Inflammatory macrophage (primary cell): ENCODE measurements at regions not wholly inside any gene's neighbourhood (a gene's known extent, or its start where the extent isn't known, plus 50 kb on each side); places are given as distances from the start of the nearest gene placed in this dataset.
"Not testable (repeated sequence)": the region's sequence is repeated elsewhere in the genome, so short reads cannot be mapped to it uniquely, and the experiment has no call there.

Experiments used
- DNase-seq, 2 donors: peaks; one replicate each; pipeline ENCODE4 v3.0.0-alpha.2; 2020 to 2022

DNA sequence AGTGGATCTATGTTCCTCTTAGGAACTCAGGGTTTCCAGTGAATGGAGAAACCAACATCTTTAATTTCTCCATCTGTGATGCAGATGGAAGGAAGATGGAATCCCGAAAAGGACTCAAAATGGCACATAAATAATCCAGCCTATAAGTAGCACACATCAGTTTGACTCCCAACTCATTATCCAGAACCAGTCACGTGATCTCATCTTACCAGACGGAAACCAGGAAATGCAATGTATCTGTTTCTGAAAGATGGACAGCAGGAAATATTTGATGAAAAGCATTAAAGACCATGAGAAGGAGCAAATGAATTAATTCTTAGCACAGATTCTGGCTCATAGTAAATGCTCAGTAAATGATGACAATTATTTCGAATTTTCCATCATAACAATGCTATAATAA, 443.1 kb upstream of the FMR1 start:
- no peak for DNase-seq

DNA sequence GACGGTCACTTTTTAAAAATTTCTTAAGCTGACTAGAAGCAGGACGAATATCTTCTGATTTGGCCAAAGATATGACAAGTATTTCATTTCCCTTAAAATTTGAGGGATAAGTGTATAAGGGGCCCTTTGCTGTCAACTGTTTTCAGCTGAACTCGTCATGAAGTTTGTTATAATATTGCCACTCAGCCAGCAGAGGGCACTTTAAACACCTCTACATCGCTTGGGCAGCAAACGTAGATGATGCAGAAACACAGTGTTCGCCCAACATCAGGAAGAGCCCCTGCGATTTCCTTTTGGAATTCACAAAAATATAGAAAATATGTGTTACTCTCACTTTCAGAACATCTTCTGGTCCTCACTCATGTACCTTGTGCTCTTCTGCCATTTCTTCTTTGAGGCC, 435.7 kb upstream of the FMR1 start:
- DNase-seq = peak in 1 of 2 donors; percentile 23

DNA sequence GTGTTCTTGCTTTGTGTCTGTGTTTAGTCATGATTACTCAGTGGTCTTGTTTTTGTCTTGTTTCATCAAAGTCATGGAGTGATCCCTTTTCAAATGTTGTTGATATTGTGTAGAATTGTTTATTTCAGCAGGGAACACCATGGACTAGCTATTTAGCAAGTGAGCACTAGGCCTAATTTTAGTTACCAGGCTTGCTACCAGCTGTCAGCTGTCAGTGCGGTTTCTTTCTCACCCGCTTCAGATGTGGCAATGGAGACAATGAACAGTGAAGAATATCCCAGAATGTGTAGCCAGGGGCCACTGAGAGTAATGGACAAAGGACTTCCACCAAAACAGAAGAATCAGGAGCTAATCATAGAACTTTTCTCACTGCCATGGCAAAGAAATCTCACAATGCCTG, 432.8 kb upstream of the FMR1 start:
- no peak for DNase-seq

DNA sequence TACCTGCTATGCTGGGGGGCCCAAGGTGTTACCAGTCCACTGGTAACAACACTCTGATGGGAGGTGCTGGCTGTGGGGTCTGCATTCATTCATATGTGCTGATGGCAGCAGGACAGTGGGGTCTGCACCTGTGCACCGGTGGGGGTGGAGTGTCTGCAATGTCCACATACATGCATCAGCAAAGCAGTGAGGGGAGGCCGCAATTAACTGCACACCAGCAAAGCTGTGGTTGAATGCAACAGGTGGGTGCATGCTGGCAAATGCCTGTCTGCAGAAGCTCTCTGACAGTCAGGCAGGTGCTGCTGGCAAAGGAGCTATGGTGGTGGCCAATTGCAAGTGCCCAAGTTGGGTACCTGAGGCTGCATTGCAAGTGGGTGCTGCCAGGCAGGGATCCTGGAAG, 426.5 kb upstream of the FMR1 start:
- DNase-seq = no peak

- DNase-seq = no peak
Observed at GRCh38 chrX:147494365-147494764, 417.4 kb upstream of the FMR1 start.

- no peak for DNase-seq
Observed at GRCh38 chrX:147498796-147499195, 412.9 kb upstream of the FMR1 start.

GRCh38 chrX:147522981-147523380, 388.7 kb upstream of the FMR1 start:
- DNase-seq = no peak

- no peak for DNase-seq
Observed at GRCh38 chrX:147533426-147533825, 378.3 kb upstream of the FMR1 start.

GRCh38 chrX:147537172-147537571, 374.5 kb upstream of the FMR1 start:
- no peak for DNase-seq

GRCh38 chrX:147548023-147548422, 363.7 kb upstream of the FMR1 start:
- not testable (repeated sequence) for DNase-seq

DNA sequence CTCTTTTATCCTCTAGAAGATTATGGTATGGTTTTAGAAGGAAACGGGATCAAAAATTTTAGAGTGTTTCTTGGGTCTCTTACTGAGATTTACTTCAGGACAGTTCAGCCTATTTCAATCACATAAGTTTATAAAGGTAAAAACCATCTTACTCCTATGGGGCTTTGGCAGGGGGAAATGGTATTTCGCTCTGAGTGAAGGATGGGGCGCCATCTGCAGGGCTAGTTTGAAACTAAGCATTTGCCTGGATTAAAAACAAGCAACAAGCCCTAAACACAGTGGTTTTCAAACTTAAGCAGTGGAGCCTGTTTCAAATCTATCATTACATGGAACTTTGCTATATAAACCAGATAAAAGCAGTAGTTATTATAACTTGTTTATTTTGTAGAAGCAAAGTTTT, 361.5 kb upstream of the FMR1 start:
- no peak for DNase-seq

DNA sequence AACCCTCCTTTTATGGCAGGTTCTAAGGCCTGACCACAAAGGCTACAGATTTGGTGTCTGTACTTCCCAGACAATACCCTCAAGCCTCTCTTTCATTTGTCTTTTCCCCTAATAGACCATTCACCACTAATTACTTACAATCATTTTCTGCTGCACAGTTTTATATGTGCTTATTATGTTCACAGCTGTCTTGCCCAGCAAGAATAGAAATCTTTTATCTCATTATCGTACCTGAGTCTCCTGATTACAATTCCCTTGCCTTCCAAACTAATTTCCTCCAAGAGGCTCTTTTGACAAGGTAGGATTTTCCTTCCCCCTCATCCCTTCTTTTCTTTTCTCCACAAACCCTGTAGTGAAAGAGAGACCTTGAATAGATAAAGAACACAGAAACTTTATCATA, 352.5 kb upstream of the FMR1 start:
- DNase-seq = no peak

GRCh38 chrX:147565237-147565636, 346.5 kb upstream of the FMR1 start:
- DNase-seq = no peak

DNA sequence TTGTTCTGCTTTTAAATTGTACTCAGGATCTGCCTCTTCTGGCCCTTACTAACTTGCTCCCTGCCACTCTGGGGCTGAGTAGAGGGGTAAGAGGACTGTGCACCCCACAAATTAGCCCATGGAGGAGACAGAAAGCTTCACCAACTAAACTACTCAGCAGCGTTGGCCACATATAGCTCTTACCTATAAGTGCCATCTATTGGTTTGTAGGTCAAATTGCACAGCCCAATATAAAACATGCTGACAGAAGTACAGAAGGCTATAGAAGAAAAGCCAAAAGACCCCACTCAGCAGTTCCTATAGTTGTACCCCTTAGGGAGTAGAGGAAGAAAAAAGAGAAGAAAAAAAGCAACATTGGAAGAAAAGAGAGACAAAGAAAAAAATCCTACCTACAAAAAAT, 341.2 kb upstream of the FMR1 start:
- no peak for DNase-seq

- DNase-seq = no peak
Observed at GRCh38 chrX:147573266-147573665, 338.5 kb upstream of the FMR1 start.

GRCh38 chrX:147602176-147602696, 309.5 kb upstream of the FMR1 start:
- DNase-seq = no peak

DNA sequence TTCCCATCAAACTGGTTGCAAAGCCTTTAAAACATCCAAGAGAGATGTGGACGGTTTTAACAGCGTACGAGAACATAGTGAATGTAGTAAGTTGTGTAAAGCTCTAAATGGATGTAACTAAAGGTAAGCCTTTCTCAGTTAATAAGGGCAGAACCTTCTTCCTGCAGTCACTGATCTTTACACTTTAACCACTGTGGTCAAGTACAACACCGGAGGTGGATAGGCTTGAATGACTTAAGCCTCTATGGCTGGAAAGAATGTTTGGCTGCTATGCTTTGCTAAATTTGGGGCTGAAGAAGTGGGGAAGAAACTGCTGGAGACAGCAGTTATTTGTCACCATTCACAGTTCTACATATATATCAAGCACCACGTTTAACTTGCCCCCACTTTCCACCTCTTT, 285.1 kb upstream of the FMR1 start:
- DNase-seq = no peak

GRCh38 chrX:147635186-147635585, 276.5 kb upstream of the FMR1 start:
- DNase-seq = no peak

GRCh38 chrX:147637190-147637589, 274.5 kb upstream of the FMR1 start:
- no peak for DNase-seq

GRCh38 chrX:147646949-147647723, 264.6 kb upstream of the FMR1 start:
- DNase-seq = peak; percentile 34 to 48

DNA sequence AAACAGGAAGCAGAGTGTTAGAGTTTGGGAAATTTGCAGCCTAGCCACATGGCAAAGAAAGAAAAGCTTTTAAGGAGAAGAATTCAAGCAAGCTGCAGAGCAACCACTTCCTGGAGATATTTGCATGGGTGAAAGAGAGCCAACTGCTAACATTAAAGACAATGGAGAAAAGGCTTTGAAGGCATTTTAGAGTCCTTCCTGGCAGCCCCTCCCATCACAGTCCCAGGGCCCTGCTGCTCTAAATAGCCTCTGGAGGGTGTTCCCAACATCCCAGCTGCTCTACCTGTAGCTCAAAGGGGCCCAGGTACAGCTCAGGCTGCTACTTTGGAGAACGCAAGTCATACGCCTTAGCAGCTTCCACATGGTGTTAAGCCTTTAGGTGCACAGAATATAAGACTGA, 235.9 kb upstream of the FMR1 start:
- no peak for DNase-seq

- no peak for DNase-seq
Observed at GRCh38 chrX:147679356-147680005, 232.2 kb upstream of the FMR1 start.

GRCh38 chrX:147680251-147680650, 231.5 kb upstream of the FMR1 start:
- peak in 1 of 2 donors; percentile 0 for DNase-seq

- no peak for DNase-seq
Observed at GRCh38 chrX:147693511-147693910, 218.2 kb upstream of the FMR1 start.
